T-helper 1 cell treated with Interleukin-12 subunit alpha and Interleukin-12 subunit beta and Interleukin-4 antibody, amounts not matched to agents 30 ng/mL and 1 ng/mL, for 36 hours (primary cell): ENCODE measurements at regions not wholly inside any gene's neighbourhood (a gene's known extent, or its start where the extent isn't known, plus 50 kb on each side); places are given as distances from the start of the nearest gene placed in this dataset.

Experiments used
- intact Hi-C: fragments of 100-400 bp; cut with micrococcal nuclease; formaldehyde crosslinking; loops from one replicate; pipeline ENCODE4 v1.15.1; 2024

GRCh38 chr6:149212206-149212605 lies 105.3 kb upstream of the TAB2 start:
- intact Hi-C loops, result loop anchor here (1.0 kb wide), 1 partner anchor 58 kb away; no protein-coding TSS in a partner anchor

- intact Hi-C loops, result loop anchor here (1.0 kb wide), 2 partner anchors 21 to 59 kb away; no protein-coding TSS in a partner anchor
Observed at GRCh38 chr6:149212892-149213801, 104.4 kb upstream of the TAB2 start.

GRCh38 chr6:149213829-149214228 lies 103.7 kb upstream of the TAB2 start:
- intact Hi-C loops, result loop anchor here (1.0 kb wide), 1 partner anchor 20 kb away; no protein-coding TSS in a partner anchor

GRCh38 chr6:149216459-149216858 lies 101.1 kb upstream of the TAB2 start:
- intact Hi-C loops, result no loop called here

DNA sequence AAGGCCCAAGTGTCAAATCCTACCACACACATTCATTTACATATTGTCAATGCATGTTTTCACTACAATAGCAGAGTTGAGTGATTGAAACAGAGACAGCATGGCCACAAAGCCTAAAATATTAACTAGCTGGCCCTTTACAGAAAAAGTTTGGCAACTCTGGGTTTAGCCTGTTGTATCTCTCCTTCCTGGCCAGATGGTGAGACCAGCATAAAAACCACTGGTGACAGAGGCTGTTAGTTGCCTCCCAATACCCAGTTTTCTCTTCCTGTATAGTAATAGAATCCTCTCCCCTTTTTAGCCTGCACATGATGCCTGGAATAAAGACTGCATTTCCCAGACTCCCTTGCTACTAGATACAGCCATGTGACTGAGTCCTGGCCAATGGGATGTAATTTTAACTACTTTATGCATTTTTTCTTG lies 100.0 kb upstream of the TAB2 start:
- intact Hi-C loops, result no loop called here

DNA sequence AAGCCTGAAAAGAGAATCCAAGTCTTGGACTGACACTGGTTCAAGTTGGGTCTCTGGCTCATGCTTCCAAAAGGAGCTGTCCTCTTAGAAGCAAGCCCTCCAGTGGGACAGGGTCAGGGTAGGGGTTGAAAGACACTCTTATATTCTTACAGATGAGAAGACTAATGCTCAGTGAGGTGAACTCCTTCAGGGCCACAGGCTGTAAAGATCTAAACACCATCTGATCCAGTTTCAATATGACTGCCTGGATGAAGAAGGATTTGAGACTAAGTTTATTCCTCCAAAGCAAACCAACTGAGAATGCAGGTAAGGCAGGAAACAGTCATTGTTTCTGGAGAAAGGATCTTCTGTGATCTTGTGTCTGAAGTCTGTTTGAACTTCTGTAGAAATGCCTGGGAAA lies 99.0 kb upstream of the TAB2 start:
- intact Hi-C loops, result loop anchor here (1.0 kb wide), 3 partner anchors 8 to 99 kb away; partner anchors contain the start of gene TAB2

- intact Hi-C loops, result loop anchor here (1.0 kb wide), 3 partner anchors 9 to 98 kb away; partner anchors contain the start of gene TAB2
Observed at GRCh38 chr6:149218915-149219314, 98.6 kb upstream of the TAB2 start.

- intact Hi-C loops, result no loop called here
Observed at GRCh38 chr6:149220882-149221773, 96.4 kb upstream of the TAB2 start.

DNA sequence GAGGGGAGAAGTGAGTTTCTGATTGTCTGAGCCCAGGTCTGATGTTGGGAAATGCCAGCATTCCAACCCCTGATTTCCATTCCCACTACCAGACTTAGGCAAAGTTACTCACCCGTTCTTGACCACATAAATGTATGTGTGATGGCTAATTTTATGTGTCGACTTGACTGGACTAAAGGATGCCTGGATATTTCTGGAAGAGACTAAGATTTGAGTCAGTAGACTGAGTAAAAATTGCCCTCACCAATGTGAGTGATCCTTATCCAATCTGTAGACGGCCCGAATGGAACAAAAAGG lies 95.8 kb upstream of the TAB2 start:
- intact Hi-C loops, result no loop called here

GRCh38 chr6:149223120-149223903 lies 94.2 kb upstream of the TAB2 start:
- intact Hi-C loops, result no loop called here

DNA sequence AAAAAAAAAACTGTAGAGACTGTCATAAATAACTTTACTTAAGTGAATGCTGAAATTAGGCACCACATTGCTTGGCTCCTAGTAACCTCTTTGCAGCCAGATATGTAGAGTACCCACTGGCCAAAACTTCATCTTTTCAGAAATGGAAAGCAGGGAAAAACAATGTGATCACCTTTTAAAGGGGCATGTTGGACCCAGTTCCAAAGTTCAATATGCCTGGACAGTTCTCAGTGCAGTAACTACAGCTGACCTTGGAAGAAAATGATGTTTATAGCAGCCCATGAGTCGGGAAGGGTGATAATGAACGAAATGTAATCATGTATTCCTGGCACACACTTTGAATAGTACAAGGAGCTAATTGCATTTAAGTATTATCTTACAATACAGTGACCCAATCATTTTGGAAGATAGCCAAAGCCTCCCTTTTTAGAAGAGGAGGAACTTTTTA lies 93.6 kb upstream of the TAB2 start:
- intact Hi-C loops, result no loop called here

- intact Hi-C loops, result no loop called here
Observed at GRCh38 chr6:149224399-149224798, 93.1 kb upstream of the TAB2 start.

GRCh38 chr6:149225370-149225769 lies 92.1 kb upstream of the TAB2 start:
- intact Hi-C loops, result no loop called here

DNA sequence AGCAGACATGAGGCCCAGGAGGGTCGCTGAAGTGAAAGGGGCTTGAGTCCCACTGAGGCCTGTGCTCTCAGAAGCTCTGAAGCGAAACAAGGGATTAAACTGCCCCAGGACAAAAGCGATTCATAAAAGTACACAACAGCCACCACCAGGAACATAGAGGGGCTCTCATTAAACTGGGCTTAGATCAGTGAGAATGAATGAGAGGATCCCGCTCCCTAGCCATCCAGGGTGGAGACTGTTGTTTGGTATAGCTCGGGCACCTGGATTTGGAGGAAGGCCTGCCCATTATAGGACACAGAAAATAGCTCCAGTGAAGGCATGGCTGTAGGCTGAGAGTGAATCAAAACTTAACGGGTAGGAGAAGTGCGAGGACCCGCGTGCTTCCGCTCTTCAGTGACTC lies 91.6 kb upstream of the TAB2 start:
- intact Hi-C loops, result no loop called here

DNA sequence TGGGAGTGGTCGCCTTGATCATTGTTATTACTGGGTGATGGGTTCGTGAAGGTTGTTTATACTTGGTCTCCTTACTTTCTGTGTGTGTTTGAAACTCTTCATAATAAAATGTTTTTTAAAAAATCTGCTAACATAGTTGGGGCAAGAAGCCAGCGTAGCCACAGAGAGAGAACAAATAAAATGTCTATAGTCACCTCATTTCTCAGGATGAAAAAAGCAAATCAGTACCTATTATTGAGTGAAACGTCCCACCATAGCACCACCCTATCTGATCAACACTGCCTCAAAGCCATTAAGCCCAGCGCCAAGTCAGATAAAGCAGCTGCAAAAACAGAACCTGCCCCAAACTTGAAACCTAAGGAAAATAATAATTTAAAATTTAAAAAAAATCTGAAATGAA lies 89.7 kb upstream of the TAB2 start:
- intact Hi-C loops, result no loop called here

GRCh38 chr6:149228311-149228955 lies 89.1 kb upstream of the TAB2 start:
- intact Hi-C loops, result no loop called here

DNA sequence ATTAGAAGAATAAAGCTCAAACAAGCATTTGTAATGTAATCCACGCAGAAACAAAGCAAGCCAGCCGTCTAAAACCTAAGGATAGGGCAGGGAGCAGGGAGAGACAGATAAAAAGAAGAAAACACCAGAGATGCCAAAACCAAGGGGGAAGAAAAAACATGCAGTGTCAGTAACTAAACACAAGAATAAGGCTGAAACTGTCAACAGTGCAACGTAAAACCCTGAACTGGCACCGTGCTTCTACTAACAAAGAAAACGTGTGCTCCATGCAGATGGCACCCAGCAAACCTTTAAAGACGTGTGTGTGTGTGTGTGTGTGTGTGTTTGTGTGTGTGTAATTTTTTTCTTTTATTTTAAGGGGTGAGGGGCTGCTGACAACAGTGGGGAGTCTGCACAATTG lies 88.4 kb upstream of the TAB2 start:
- intact Hi-C loops, result no loop called here

DNA sequence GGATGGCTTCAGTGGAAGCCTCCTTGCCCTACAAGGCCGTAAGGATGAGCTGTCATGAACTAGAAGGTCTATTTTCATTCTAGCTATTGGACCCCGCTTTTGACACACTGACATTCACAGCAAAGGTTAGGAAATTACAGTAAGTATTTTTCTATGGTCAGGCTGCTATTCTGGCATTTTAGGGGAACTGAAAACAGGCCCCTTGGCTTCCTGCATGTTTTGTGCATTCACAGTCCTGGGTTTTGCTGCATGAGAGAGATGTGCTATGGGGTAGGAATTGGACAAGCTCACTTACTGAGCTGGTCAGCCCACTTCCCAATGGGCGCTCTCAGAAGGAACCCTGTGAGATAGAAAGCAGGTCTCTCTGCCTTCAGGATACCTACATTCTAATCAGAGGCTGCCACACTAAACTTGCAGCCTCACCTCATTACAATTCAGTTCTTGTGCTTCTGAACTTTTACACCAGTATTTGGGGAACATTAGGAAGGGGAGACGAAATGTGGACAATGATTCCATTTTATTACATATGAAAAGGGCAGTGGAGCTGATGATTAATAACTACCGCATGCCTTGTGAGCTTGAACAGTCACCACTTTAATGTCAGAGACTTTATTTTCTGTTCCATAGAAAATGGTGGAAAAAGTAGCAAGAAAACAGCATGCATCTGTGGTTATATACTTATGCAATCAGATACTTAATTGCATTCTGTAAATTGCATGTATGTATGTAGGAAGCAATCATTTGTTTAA lies 86.6 kb upstream of the TAB2 start:
- intact Hi-C loops, result no loop called here

DNA sequence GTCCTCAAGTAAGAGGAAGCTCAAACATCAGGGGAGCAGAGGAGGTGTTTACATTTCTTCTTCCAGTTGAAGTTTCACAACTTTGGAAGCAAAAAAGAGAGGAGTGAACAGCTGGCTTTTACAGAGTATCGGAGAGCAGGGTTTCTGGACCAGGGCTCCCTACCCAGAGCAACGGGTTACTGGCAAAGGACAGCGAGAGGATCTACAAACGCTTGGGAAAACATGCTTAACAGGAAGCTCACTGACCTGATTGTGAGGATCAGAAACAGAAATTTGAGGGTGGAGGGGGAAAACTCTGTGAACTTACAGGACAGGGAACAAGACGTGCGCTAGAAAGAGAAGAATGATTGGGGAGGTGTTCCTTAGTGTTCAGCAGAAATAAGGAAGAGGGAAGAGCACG lies 85.7 kb upstream of the TAB2 start:
- intact Hi-C loops, result loop anchor here (2.0 kb wide), 1 partner anchor 53 kb away; no protein-coding TSS in a partner anchor
